ENCODE measurements at regions not wholly inside any gene's neighbourhood (a gene's known extent, or its start where the extent isn't known, plus 50 kb on each side); places are given as distances from the start of the nearest gene placed in this dataset.

GRCh38 chr16:13397126-13397525, 495.7 kb downstream of the SHISA9 start:
- DNase-seq: no peak

- no peak for DNase-seq
These were observed 500.2 kb downstream of the SHISA9 start for GRCh38 chr16:13401641-13402040.

GRCh38 chr16:13402601-13403000, 501.2 kb downstream of the SHISA9 start:
- DNase-seq: no peak

GRCh38 chr16:13403326-13403725, 501.9 kb downstream of the SHISA9 start:
- no peak for DNase-seq

GRCh38 chr16:13414154-13414553, 505.8 kb upstream of the ERCC4 start:
- DNase-seq: no peak

GRCh38 chr16:13419589-13419988, 500.4 kb upstream of the ERCC4 start:
- DNase-seq: no peak

GRCh38 chr16:13421726-13422125, 498.2 kb upstream of the ERCC4 start:
- DNase-seq: no peak

- DNase-seq: peak; percentile 1
These were observed 494.1 kb upstream of the ERCC4 start for GRCh38 chr16:13425836-13426235.

GRCh38 chr16:13426269-13426668, 493.7 kb upstream of the ERCC4 start:
- peak; percentile 22 for DNase-seq

GRCh38 chr16:13426736-13427135, 493.2 kb upstream of the ERCC4 start:
- no peak for DNase-seq

GRCh38 chr16:13427943-13428342, 492.0 kb upstream of the ERCC4 start:
- no peak for DNase-seq

GRCh38 chr16:13429416-13429815, 490.5 kb upstream of the ERCC4 start:
- no peak for DNase-seq

GRCh38 chr16:13435415-13435814, 484.5 kb upstream of the ERCC4 start:
- no peak for DNase-seq

GRCh38 chr16:13435873-13436474, 484.0 kb upstream of the ERCC4 start:
- no peak for DNase-seq

GRCh38 chr16:13436641-13437412, 483.1 kb upstream of the ERCC4 start:
- no peak for DNase-seq

- no peak for DNase-seq
These were observed 482.6 kb upstream of the ERCC4 start for GRCh38 chr16:13437413-13437795.

- no peak for DNase-seq
These were observed 481.9 kb upstream of the ERCC4 start for GRCh38 chr16:13438064-13438463.

- no peak for DNase-seq
These were observed 480.2 kb upstream of the ERCC4 start for GRCh38 chr16:13439766-13440165.

- no peak for DNase-seq
These were observed 478.3 kb upstream of the ERCC4 start for GRCh38 chr16:13441675-13442074.

GRCh38 chr16:13448346-13448745, 471.6 kb upstream of the ERCC4 start:
- no peak for DNase-seq

GRCh38 chr16:13453325-13453724, 466.6 kb upstream of the ERCC4 start:
- no peak for DNase-seq

GRCh38 chr16:13453938-13454553, 465.9 kb upstream of the ERCC4 start:
- DNase-seq: peak; percentile 25

- DNase-seq: no peak
These were observed 456.3 kb upstream of the ERCC4 start for GRCh38 chr16:13463619-13464018.

- DNase-seq: no peak
These were observed 448.9 kb upstream of the ERCC4 start for GRCh38 chr16:13471036-13471435.
